Naive thymus-derived CD4-positive, alpha-beta T cell (primary cell): ENCODE measurements at regions not wholly inside any gene's neighbourhood (a gene's known extent, or its start where the extent isn't known, plus 50 kb on each side); places are given as distances from the start of the nearest gene placed in this dataset.

Source experiments
- ATAC-seq: fragments of 150-1000 bp; cut with Tn5 transposase; 2 replicates; pipeline ENCODE4 v1.10.0; 2021; ENCODE audit warnings: mild to moderate bottlenecking, moderate library complexity
- CTCF ChIA-PET: fragments of 350-600 bp; sonication (Branson Sonifier 250); formaldehyde crosslinking; loops from one replicate; lab custom pipeline; 2021; ENCODE audit warnings: antibody characterized with exemption; lab: Charles Lee
- POLR2A ChIA-PET: fragments of 350-600 bp; sonication (Branson Sonifier 250); formaldehyde crosslinking; loops from one replicate; lab custom pipeline; 2021; ENCODE audit warnings: antibody characterized with exemption, inconsistent platforms; lab: Charles Lee
- DNase-seq, 9 donors: peaks; one replicate each; pipeline versions ENCODE4 v3.0.0 to v3.0.0-alpha.2; 2020 to 2022; ENCODE audit warnings: mixed read lengths in 1 of 9
- H3K27ac ChIP-seq: one replicate; pipeline ENCODE4 v1.7.0; 2013; ENCODE audit warnings: mild to moderate bottlenecking, low read depth, low read length, moderate library complexity
- H3K27me3 ChIP-seq, 2 donors: one replicate each; pipeline ENCODE4 v1.7.0; 2013; ENCODE audit warnings: low read length in 2 of 2, mild to moderate bottlenecking in 2 of 2, moderate library complexity in 2 of 2; ENCODE audit not compliant: control insufficient read depth in 2 of 2, insufficient read depth in 2 of 2
- H3K36me3 ChIP-seq, 3 experiments: 1 replicate in 2 of 3; 2 replicates in 1 of 3; pipeline ENCODE4 v1.7.0; 2013; ENCODE audit warnings: low read length in 3 of 3, mild to moderate bottlenecking in 3 of 3, moderate library complexity in 1 of 3; ENCODE audit not compliant: insufficient read depth in 3 of 3, control insufficient read depth in 2 of 3
- H3K4me1 ChIP-seq, 2 donors: one replicate each; pipeline ENCODE4 v1.7.0; 2013; ENCODE audit warnings: low read length in 2 of 2, mild to moderate bottlenecking in 2 of 2, moderate library complexity in 1 of 2; ENCODE audit not compliant: control insufficient read depth in 2 of 2, insufficient read depth in 2 of 2
- H3K4me3 ChIP-seq: 2 replicates; pipeline ENCODE4 v1.7.0; 2013; ENCODE audit warnings: mild to moderate bottlenecking, low read length
- H3K9me3 ChIP-seq, 3 experiments: 1 replicate in 2 of 3; 2 replicates in 1 of 3; pipeline ENCODE4 v1.7.0; 2013; ENCODE audit warnings: low read length in 3 of 3; ENCODE audit not compliant: control insufficient read depth in 2 of 3
- H3K27ac Mint-ChIP-seq, 9 donors: one replicate each; pipeline ENCODE4 v1.8.0; 2020 to 2022; ENCODE audit warnings: mixed read lengths in 9 of 9, mild to moderate bottlenecking in 8 of 9, moderate library complexity in 5 of 9, inconsistent platforms in 2 of 9
- H3K27me3 Mint-ChIP-seq, 5 donors: one replicate each; pipeline ENCODE4 v1.8.0; 2021 to 2022; ENCODE audit warnings: mixed read lengths in 5 of 5, mild to moderate bottlenecking in 1 of 5
- H3K36me3 Mint-ChIP-seq, 5 donors: one replicate each; pipeline ENCODE4 v1.8.0; 2020 to 2022; ENCODE audit warnings: mixed read lengths in 5 of 5, mild to moderate bottlenecking in 3 of 5, inconsistent platforms in 1 of 5
- H3K4me1 Mint-ChIP-seq, 7 donors: one replicate each; pipeline ENCODE4 v1.8.0; 2020 to 2022; ENCODE audit warnings: mixed read lengths in 7 of 7, mild to moderate bottlenecking in 3 of 7, inconsistent platforms in 1 of 7
- H3K4me3 Mint-ChIP-seq, 10 donors: one replicate each; pipeline ENCODE4 v1.8.0; 2020 to 2022; ENCODE audit warnings: mild to moderate bottlenecking in 10 of 10, mixed read lengths in 10 of 10, moderate library complexity in 6 of 10, inconsistent platforms in 2 of 10
- H3K9me3 Mint-ChIP-seq, 11 donors: one replicate each; pipeline ENCODE4 v1.8.0; 2020 to 2022; ENCODE audit warnings: mixed read lengths in 11 of 11, mild to moderate bottlenecking in 4 of 11, inconsistent platforms in 1 of 11, moderate library complexity in 1 of 11
- intact Hi-C, 2 donors: fragments of 100-400 bp; cut with micrococcal nuclease; formaldehyde crosslinking; loops; one replicate each; pipeline ENCODE4 v1.15.1; 2023

DNA sequence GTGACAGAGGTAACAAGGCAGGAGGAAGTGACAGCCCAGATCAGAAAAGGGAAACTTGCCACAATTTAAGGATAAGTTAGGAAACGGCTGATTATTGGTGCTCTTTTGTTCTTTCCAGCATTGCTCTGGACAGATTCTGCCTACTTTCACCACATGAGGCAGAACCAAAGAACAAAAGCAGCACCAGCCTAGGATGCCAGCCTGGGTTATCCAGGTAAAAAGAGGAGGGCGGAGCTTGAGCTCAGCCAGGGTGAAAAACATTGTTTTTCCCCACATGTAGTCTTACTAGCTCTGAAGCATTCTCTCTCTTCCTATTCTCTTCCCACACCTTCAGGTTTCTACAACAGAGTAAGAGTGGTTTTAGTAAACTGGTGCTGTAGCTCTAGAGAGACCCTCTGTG, 300.5 kb downstream of the TMX3 start:
- Histone ChIP-seq H3K4me1 (no peaks in the 10 kb centered on the region), H3K9me3 (no peaks in the 10 kb centered on the region), H3K36me3 (no peaks in the 10 kb centered on the region), H3K27me3 (no peaks in the 10 kb centered on the region), H3K4me3 (no peak overlapping the region), H3K27ac (no peak overlapping the region)
- Mint-ChIP-seq H3K36me3 (no peaks in the 10 kb centered on the region), H3K4me1 (no peaks in the 10 kb centered on the region), H3K27me3 (peaks cover 0 to 6% (median 0%) of the 10 kb centered on the region in 5 donors), H3K9me3 (no peaks in the 10 kb centered on the region), H3K27ac (no peak overlapping the region), H3K4me3 (no peak overlapping the region)
- ChIA-PET POLR2A (interaction anchor here (0.5 kb wide), 1 partner anchor 8 kb away, joined by 3 read pairs; no protein-coding TSS in a partner anchor), CTCF (no interaction called here)
- ATAC-seq (no peak), DNase-seq (no peak)
- intact Hi-C loops = no loop called here

DNA sequence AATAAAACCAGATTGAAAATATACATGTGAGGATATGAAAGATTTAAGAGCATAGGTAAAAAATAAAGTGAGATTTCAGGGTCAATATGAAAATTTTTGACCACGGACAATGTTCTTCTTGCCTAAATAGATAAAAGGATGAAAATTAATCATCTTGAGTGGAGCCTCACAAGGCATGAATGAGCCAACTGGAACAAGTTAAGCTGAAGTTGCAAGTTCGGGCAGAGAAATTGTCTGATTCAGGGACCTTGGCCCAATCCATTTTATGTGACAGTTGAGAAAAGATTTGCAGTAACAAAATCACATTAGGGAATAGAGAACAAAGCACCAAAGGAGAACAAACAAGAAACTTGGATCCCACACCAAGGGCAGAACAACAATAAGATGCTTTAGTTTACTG, 305.3 kb downstream of the TMX3 start:
- DNase-seq (no peak), ATAC-seq (no peak)
- Mint-ChIP-seq H3K27me3 (no peaks in the 10 kb centered on the region), H3K4me1 (no peaks in the 10 kb centered on the region), H3K27ac (no peak overlapping the region), H3K9me3 (peaks cover 0 to 7% (median 0%) of the 10 kb centered on the region in 11 donors), H3K4me3 (no peak overlapping the region), H3K36me3 (no peaks in the 10 kb centered on the region)
- no peak overlapping the region for H3K27ac ChIP-seq
- no peaks in the 10 kb centered on the region for H3K4me1 ChIP-seq
- no peaks in the 10 kb centered on the region for H3K27me3 ChIP-seq
- intact Hi-C loops = no loop called here
- H3K4me3 ChIP-seq = no peak overlapping the region
- ChIA-PET CTCF (no interaction called here), POLR2A (no interaction called here)
- H3K9me3 ChIP-seq = no peaks in the 10 kb centered on the region
- H3K36me3 ChIP-seq = no peaks in the 10 kb centered on the region

DNA sequence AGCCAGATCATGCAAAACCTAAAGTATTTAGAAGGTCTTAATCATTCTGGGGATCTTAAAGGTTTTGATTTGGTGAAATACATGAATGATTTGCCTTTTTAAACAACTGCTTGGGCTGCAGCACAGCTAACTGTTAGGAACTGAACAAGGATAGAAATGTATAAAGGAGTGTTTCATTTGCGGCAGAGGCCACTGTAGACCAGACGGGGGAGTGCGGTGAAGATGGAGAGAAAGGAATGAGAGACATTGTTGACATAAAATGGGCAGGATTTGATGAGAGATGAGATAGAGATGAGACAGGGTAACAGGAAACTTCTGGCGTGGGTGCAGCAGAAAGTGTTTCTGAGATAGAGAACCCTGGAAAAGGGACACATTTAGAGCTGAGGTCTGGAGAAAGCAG, 308.1 kb downstream of the TMX3 start:
- POLR2A ChIA-PET = no interaction called here

DNA sequence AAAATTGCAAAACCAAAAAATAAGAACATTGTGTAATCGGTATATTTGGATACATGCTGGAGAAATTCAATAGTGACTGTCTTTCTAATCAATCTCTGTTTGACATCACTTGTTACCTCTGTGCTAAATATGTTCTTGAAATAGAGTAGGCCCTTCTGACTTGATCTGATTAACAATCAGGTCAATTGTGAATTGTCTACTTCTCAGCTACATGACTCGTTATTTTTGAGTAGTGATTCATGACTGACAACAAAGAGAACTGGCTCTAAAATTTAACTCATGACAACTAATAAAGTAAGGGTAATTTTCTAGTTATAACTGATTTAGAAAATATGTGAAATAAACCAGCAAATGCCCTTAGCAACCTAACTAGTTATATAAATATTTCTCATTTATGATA, 312.1 kb downstream of the TMX3 start:
- ChIA-PET CTCF (no interaction called here), POLR2A (no interaction called here)
- DNase-seq (no peak), ATAC-seq (no peak)
- peaks cover 0 to 7% (median 0%) of the 10 kb centered on the region in 11 donors for H3K9me3 Mint-ChIP-seq
- no peaks in the 10 kb centered on the region for H3K36me3 Mint-ChIP-seq
- Histone ChIP-seq H3K27ac (no peak overlapping the region), H3K9me3 (no peaks in the 10 kb centered on the region), H3K4me1 (no peaks in the 10 kb centered on the region), H3K27me3 (no peaks in the 10 kb centered on the region), H3K4me3 (no peak overlapping the region), H3K36me3 (no peaks in the 10 kb centered on the region)
- no peak overlapping the region for H3K27ac Mint-ChIP-seq
- no peak overlapping the region for H3K4me3 Mint-ChIP-seq
- H3K4me1 Mint-ChIP-seq = no peaks in the 10 kb centered on the region
- intact Hi-C loops = no loop called here
- H3K27me3 Mint-ChIP-seq = peaks cover 0 to under 1% (median 0%) of the 10 kb centered on the region in 5 donors

More for the DNA sequence above, 308.1 kb downstream of the TMX3 start:
- H3K4me1 Mint-ChIP-seq = no peaks in the 10 kb centered on the region
- H3K9me3 Mint-ChIP-seq = peaks cover 0 to 7% (median 0%) of the 10 kb centered on the region in 11 donors
- no peaks in the 10 kb centered on the region for H3K36me3 Mint-ChIP-seq
- Histone ChIP-seq H3K9me3 (no peaks in the 10 kb centered on the region), H3K4me3 (no peak overlapping the region), H3K4me1 (no peaks in the 10 kb centered on the region), H3K27ac (no peak overlapping the region), H3K36me3 (no peaks in the 10 kb centered on the region), H3K27me3 (no peaks in the 10 kb centered on the region)
- H3K27ac Mint-ChIP-seq = no peak overlapping the region
- H3K27me3 Mint-ChIP-seq = no peaks in the 10 kb centered on the region
- intact Hi-C loops = no loop called here
- ATAC-seq (no peak), DNase-seq (no peak)
- CTCF ChIA-PET = no interaction called here
- no peak overlapping the region for H3K4me3 Mint-ChIP-seq

DNA sequence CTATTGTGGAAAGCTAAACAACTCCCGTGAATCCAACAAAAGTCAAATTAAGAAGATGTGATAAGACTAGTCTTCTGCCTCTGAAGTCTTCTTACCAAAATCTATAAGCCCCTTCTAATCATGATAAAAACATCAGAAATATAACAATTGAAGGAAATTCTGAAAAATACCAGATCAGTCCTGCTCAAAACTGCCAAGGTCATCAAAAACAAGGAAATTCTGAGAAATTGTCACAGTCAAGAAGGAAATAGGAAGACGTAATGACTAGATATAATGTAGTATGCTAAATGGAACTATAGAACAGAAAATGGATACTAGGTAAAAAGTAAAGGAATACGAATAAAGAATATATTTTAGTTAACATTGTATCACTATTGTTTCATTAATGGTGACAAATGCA, 314.0 kb downstream of the TMX3 start:
- Mint-ChIP-seq H3K4me1 (no peaks in the 10 kb centered on the region), H3K36me3 (no peaks in the 10 kb centered on the region), H3K9me3 (peaks cover 0 to 7% (median 0%) of the 10 kb centered on the region in 11 donors), H3K4me3 (no peak overlapping the region), H3K27me3 (peaks cover 0 to 5% (median 0%) of the 10 kb centered on the region in 5 donors), H3K27ac (no peak overlapping the region)
- Histone ChIP-seq H3K4me3 (no peak overlapping the region), H3K9me3 (no peaks in the 10 kb centered on the region), H3K36me3 (no peaks in the 10 kb centered on the region), H3K27ac (no peak overlapping the region), H3K4me1 (no peaks in the 10 kb centered on the region), H3K27me3 (no peaks in the 10 kb centered on the region)
- ChIA-PET CTCF (no interaction called here), POLR2A (no interaction called here)
- ATAC-seq = no peak
- intact Hi-C loops = no loop called here
- DNase-seq = no peak

DNA sequence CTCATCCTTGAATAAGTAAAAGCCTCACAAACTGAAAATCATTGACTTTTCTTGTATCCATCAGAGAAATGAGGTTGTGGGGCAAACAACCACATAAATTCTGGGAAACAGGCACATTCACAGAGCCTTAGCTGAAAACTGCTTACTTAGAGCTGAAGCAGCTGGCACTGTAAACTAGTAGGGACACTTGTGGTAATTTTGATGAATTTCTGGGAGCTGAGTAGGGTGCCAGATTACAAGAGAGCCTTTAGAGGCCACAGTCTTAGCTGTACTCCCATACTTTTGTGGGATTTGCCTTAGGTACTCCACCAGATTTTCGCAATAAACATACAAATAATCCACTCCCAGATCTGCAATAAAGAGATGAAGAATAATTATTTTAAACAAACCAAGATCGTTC, 315.2 kb downstream of the TMX3 start:
- Mint-ChIP-seq H3K9me3 (peaks cover 0 to 7% (median 0%) of the 10 kb centered on the region in 11 donors), H3K4me1 (no peaks in the 10 kb centered on the region), H3K27ac (no peak overlapping the region), H3K4me3 (no peak overlapping the region), H3K36me3 (no peaks in the 10 kb centered on the region), H3K27me3 (peaks cover 0 to 5% (median 0%) of the 10 kb centered on the region in 5 donors)
- H3K36me3 ChIP-seq = no peaks in the 10 kb centered on the region
- H3K4me3 ChIP-seq = no peak overlapping the region
- ChIA-PET POLR2A (no interaction called here), CTCF (no interaction called here)
- H3K27ac ChIP-seq = no peak overlapping the region
- H3K27me3 ChIP-seq = no peaks in the 10 kb centered on the region
- DNase-seq (no peak), ATAC-seq (no peak)
- intact Hi-C loops = no loop called here
- H3K9me3 ChIP-seq = no peaks in the 10 kb centered on the region
- H3K4me1 ChIP-seq = no peaks in the 10 kb centered on the region

DNA sequence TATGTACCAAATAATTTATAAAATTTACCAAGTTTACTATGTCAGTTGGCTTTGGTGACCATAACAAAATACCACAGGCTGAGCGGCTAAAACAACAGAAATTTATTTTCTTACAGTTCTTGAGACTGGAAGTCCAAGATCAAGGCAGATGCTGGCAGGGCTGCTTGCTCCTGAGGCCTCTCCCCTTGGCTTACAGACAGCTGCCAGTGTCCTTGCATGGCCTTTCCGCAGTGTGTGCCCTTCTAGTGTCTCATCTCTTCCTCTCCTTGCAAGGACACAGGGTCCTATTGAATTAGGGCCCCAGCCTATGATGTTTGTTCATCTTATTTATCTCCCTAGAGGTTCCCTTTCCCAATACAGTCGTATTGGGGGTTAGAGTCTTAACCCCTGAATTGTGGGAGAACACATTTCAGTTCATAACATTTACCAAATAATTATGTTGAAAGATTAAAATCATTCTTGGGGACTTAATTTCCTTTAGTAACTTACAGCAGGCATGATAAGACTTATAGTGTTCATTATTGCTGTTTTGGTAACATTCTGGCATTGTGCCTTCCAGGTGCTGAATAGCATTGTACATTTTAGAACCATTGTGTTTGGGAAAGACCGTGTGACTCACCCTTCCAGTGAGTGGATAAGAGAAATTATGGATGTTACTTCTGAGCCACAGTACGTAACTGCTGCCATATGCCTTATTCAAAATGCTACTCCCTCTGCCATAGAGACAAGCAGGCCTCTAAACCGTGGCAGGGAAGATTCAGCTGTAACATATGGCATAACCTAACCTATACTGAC, 317.5 kb downstream of the TMX3 start:
- CTCF ChIA-PET = no interaction called here
- no peak for ATAC-seq

More for the DNA sequence above, 317.5 kb downstream of the TMX3 start:
- intact Hi-C loops = no loop called here
- H3K4me3 ChIP-seq = no peak overlapping the region
- no peaks in the 10 kb centered on the region for H3K36me3 ChIP-seq
- H3K9me3 ChIP-seq = no peaks in the 10 kb centered on the region
- no peak overlapping the region for H3K27ac Mint-ChIP-seq
- peaks cover 0 to 7% (median 0%) of the 10 kb centered on the region in 11 donors for H3K9me3 Mint-ChIP-seq
- H3K27me3 ChIP-seq = no peaks in the 10 kb centered on the region
- H3K4me3 Mint-ChIP-seq = no peak overlapping the region
- H3K27me3 Mint-ChIP-seq = peaks cover 0 to 5% (median 0%) of the 10 kb centered on the region in 5 donors
- no peaks in the 10 kb centered on the region for H3K36me3 Mint-ChIP-seq
- POLR2A ChIA-PET = no interaction called here
- no peak for DNase-seq
- no peaks in the 10 kb centered on the region for H3K4me1 Mint-ChIP-seq
- H3K4me1 ChIP-seq = no peaks in the 10 kb centered on the region
- no peak overlapping the region for H3K27ac ChIP-seq
